DOHH2 (cell line): ENCODE measurements at regions not wholly inside any gene's neighbourhood (a gene's known extent, or its start where the extent isn't known, plus 50 kb on each side); places are given as distances from the start of the nearest gene placed in this dataset.
"Not testable (repeated sequence)": the region's sequence is repeated elsewhere in the genome, so short reads cannot be mapped to it uniquely, and the experiment has no call there.

Experiments used
- H3F3A ChIP-seq: fragments of 200-600 bp; sonication (generic), shearing (Covaris generic); 2 replicates; pipeline ENCODE4 v1.6.0; 2016; ENCODE audit warnings: antibody characterized with exemption, mild to moderate bottlenecking; ENCODE audit not compliant: control insufficient read depth, insufficient read depth
- H3K27ac ChIP-seq: fragments of 200-600 bp; sonication (generic); 2 replicates; pipeline ENCODE4 v1.5.1; 2014; ENCODE audit warnings: low read depth, mild to moderate bottlenecking, low read length, moderate library complexity
- H3K27me3 ChIP-seq: fragments of 200-600 bp; sonication (generic); 2 replicates; pipeline ENCODE4 v1.6.1; 2014; ENCODE audit warnings: mild to moderate bottlenecking, low read length, mixed read lengths; ENCODE audit not compliant: control insufficient read depth
- H3K36me3 ChIP-seq: fragments of 200-600 bp; sonication (generic); 2 replicates; pipeline ENCODE4 v1.6.1; 2014; ENCODE audit warnings: mild to moderate bottlenecking, low read length, moderate library complexity, mixed read lengths; ENCODE audit not compliant: control insufficient read depth
- H3K4me1 ChIP-seq: fragments of 200-600 bp; sonication (generic); 2 replicates; pipeline ENCODE4 v1.6.1; 2014; ENCODE audit warnings: mild to moderate bottlenecking, low read length, mixed read lengths; ENCODE audit not compliant: control insufficient read depth
- H3K4me2 ChIP-seq: fragments of 200-600 bp; sonication (generic); 2 replicates; pipeline ENCODE4 v1.6.0; 2014; ENCODE audit warnings: mild to moderate bottlenecking, low read length, moderate library complexity
- H3K4me3 ChIP-seq: fragments of 200-600 bp; sonication (generic); 2 replicates; pipeline ENCODE4 v1.5.1; 2014; ENCODE audit warnings: mild to moderate bottlenecking, low read length, mixed read lengths
- H3K79me2 ChIP-seq: fragments of 200-600 bp; sonication (generic); 2 replicates; pipeline ENCODE4 v1.6.1; 2014; ENCODE audit warnings: mild to moderate bottlenecking, low read length, mixed read lengths; ENCODE audit not compliant: control insufficient read depth
- H3K9me2 ChIP-seq: fragments of 200-600 bp; sonication (generic); replicated peaks from 2 replicates; pipeline ENCODE4 v1.6.1; 2014; ENCODE audit warnings: mild to moderate bottlenecking, low read length, mixed read lengths; ENCODE audit not compliant: control insufficient read depth
- H3K9me3 ChIP-seq: fragments of 200-600 bp; sonication (generic); 2 replicates; pipeline ENCODE4 v1.6.1; 2014; ENCODE audit warnings: antibody characterized with exemption, low read length, mixed read lengths; ENCODE audit not compliant: control insufficient read depth, insufficient read depth
- H4K20me1 ChIP-seq: fragments of 200-600 bp; sonication (generic); 2 replicates; pipeline ENCODE4 v1.6.0; 2014; ENCODE audit warnings: low read depth, mild to moderate bottlenecking, antibody characterized with exemption, low read length, moderate library complexity; ENCODE audit not compliant: control insufficient read depth, insufficient read depth
- CTCF ChIP-seq: fragments of 200-600 bp; sonication (generic); IDR thresholded peaks from one replicate; pipeline ENCODE4 v1.5.1; 2014; ENCODE audit warnings: antibody characterized with exemption, mild to moderate bottlenecking, low read depth, low read length; ENCODE audit not compliant: poor library complexity, severe bottlenecking
- EZH2phosphoT487 ChIP-seq: fragments of 200-600 bp; sonication (generic); IDR thresholded peaks from 2 replicates; pipeline ENCODE4 v1.6.1; 2017; ENCODE audit warnings: borderline replicate concordance, mild to moderate bottlenecking, antibody characterized with exemption, low read length, moderate library complexity, mixed read lengths

GRCh38 chr9:135384226-135384625 is 95.4 kb upstream of the PPP1R26 start:
- no peak for TF ChIP-seq EZH2phosphoT487
- TF ChIP-seq CTCF = no peak
- H3K4me3 ChIP-seq = no peak overlapping the region
- no peaks in the 10 kb centered on the region for H4K20me1 ChIP-seq
- no peak overlapping the region for H3K27ac ChIP-seq
- no peaks in the 10 kb centered on the region for H3K36me3 ChIP-seq
- no peaks in the 10 kb centered on the region for H3K4me1 ChIP-seq
- no peaks in the 10 kb centered on the region for H3K9me2 ChIP-seq
- no peaks in the 10 kb centered on the region for H3K27me3 ChIP-seq
- H3K4me2 ChIP-seq = no peak overlapping the region
- H3K9me3 ChIP-seq = no peaks in the 10 kb centered on the region
- no peaks in the 10 kb centered on the region for H3F3A ChIP-seq
- no peaks in the 10 kb centered on the region for H3K79me2 ChIP-seq

GRCh38 chr9:135384815-135385405 is 94.7 kb upstream of the PPP1R26 start:
- not testable (repeated sequence) for H3K4me3 ChIP-seq, H3K27ac ChIP-seq, H3K4me1 ChIP-seq, H3K4me2 ChIP-seq, H3K79me2 ChIP-seq, H4K20me1 ChIP-seq, H3K27me3 ChIP-seq, H3K9me3 ChIP-seq, H3K9me2 ChIP-seq, H3F3A ChIP-seq, H3K36me3 ChIP-seq

DNA sequence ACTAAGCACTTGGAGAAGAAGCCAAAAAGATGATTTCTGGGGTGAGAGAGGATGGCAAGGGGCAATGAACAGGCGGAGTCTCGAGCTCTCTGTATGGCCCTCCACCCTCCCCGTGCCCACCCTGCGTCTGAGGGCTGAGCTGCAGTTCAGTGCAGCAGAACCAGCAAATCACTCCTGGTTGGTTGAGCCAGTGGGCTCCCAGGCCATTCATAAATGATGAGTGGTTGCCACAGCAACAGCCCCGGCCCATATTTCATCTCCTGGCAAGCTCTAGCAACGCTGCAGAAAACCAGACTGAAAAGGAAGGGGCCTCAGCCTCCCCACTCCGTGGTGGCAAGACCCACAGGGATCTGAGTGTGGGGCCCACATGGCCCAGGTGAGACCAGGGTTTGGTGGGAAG is 93.8 kb upstream of the PPP1R26 start:
- H3K9me3 ChIP-seq = no peaks in the 10 kb centered on the region

GRCh38 chr9:135387976-135388375 is 91.6 kb upstream of the PPP1R26 start:
- Histone ChIP-seq H3K27me3 (no peaks in the 10 kb centered on the region), H3K4me3 (no peak overlapping the region), H3K9me3 (no peaks in the 10 kb centered on the region), H3K4me1 (no peaks in the 10 kb centered on the region), H3K27ac (no peak overlapping the region), H3K79me2 (no peaks in the 10 kb centered on the region), H3K9me2 (no peaks in the 10 kb centered on the region), H3K36me3 (no peaks in the 10 kb centered on the region), H3K4me2 (no peak overlapping the region), H3F3A (no peaks in the 10 kb centered on the region), H4K20me1 (no peaks in the 10 kb centered on the region)
- TF ChIP-seq EZH2phosphoT487 (no peak), CTCF (no peak)

More for the DNA sequence above, 93.8 kb upstream of the PPP1R26 start:
- TF ChIP-seq CTCF (no peak), EZH2phosphoT487 (no peak)
- H3K36me3 ChIP-seq = no peaks in the 10 kb centered on the region
- H3F3A ChIP-seq = no peaks in the 10 kb centered on the region
- no peaks in the 10 kb centered on the region for H3K79me2 ChIP-seq
- no peaks in the 10 kb centered on the region for H4K20me1 ChIP-seq
- H3K27ac ChIP-seq = no peak overlapping the region
- no peak overlapping the region for H3K4me3 ChIP-seq
- H3K4me1 ChIP-seq = no peaks in the 10 kb centered on the region
- no peak overlapping the region for H3K4me2 ChIP-seq
- no peaks in the 10 kb centered on the region for H3K27me3 ChIP-seq
- no peaks in the 10 kb centered on the region for H3K9me2 ChIP-seq
